ENCODE measurements at regions not wholly inside any gene's neighbourhood (a gene's known extent, or its start where the extent isn't known, plus 50 kb on each side); places are given as distances from the start of the nearest gene placed in this dataset.

DNA sequence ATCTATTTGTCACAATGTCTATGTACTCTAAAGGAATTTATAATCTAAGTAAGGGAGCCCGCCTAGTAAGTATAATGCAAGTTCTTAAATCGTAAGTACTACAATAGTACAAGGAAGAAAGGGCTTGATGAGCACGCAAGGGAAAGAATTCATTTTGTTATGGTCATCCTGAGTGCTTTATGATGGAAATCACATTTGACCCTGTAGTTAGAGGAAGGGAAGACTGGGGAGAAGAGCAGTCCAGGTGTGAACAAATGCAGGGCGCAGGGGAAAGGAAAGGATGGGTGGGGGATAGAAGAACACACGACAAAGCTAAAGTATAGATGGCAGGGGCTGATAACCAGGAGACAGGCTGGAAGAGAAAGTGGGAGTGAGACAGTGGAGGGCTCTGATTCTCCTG lies 88.2 kb upstream of the ARMC3 start (continued):
- TF ChIP-seq, protein P1, sequence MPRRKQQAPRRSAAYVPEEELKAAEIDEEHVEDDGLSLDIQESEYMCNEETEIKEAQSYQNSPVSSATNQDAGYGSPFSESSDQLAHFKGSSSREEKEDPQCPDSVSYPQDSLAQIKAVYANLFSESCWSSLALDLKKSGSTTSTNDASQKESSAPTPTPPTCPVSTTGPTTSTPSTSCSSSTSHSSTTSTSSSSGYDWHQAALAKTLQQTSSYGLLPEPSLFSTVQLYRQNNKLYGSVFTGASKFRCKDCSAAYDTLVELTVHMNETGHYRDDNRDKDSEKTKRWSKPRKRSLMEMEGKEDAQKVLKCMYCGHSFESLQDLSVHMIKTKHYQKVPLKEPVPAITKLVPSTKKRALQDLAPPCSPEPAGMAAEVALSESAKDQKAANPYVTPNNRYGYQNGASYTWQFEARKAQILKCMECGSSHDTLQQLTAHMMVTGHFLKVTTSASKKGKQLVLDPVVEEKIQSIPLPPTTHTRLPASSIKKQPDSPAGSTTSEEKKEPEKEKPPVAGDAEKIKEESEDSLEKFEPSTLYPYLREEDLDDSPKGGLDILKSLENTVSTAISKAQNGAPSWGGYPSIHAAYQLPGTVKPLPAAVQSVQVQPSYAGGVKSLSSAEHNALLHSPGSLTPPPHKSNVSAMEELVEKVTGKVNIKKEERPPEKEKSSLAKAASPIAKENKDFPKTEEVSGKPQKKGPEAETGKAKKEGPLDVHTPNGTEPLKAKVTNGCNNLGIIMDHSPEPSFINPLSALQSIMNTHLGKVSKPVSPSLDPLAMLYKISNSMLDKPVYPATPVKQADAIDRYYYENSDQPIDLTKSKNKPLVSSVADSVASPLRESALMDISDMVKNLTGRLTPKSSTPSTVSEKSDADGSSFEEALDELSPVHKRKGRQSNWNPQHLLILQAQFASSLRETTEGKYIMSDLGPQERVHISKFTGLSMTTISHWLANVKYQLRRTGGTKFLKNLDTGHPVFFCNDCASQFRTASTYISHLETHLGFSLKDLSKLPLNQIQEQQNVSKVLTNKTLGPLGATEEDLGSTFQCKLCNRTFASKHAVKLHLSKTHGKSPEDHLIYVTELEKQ (CRISPR knock-in tag; IDR thresholded peaks at IDR 0.05): no peak
- TF ChIP-seq TCF7 (IDR thresholded peaks at IDR 0.05; ENCODE audit: borderline replicate concordance) (no peak), SMARCE1 (IDR thresholded peaks at IDR 0.05) (no peak), SUPT5H (IDR thresholded peaks at IDR 0.05) (no peak), SRSF1 (IDR thresholded peaks at IDR 0.05; ENCODE audit: low read depth, low read length) (no peak), MAZ (CRISPR knock-in tag; conservative IDR thresholded peaks at IDR 0.05 in 1 of 2, IDR thresholded peaks at IDR 0.05 in 1 of 2) (no peak), ZEB2 (IDR thresholded peaks at IDR 0.05) (no peak), CHD1 (IDR thresholded peaks at IDR 0.05; ENCODE audit: low read length) (no peak), ZNF324 (CRISPR knock-in tag; IDR thresholded peaks at IDR 0.05) (no peak), FOXP1 (CRISPR knock-in tag; IDR thresholded peaks at IDR 0.05) (no peak)

DNA sequence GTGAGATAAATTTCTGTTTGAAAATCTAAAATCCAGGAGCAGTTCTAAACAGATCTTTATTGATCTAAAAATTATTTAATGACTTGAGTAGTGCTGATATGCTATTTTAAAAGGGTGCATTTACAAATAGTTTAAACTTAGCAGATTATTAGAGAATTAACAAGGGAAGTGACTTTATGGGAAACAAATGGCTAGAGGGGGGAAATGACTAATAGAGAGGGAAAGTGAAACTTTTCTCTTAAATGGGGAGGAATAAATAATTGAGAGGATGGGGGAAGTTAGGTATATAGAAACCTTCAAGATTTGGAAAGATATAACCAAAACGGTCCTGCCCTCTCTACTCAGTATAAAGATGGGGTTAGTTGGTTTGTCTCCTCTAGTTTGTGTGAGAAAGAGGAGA lies 90.1 kb upstream of the ARMC3 start:
- no peaks in the 10 kb centered on the region for H3K79me2 ChIP-seq (ENCODE audit: control insufficient read depth, insufficient read depth, low read length)
- H3K9me3 ChIP-seq (replicated peaks; ENCODE audit: control insufficient read depth, insufficient read depth, low read depth, low read length): no peaks in the 10 kb centered on the region
- H3K4me3 ChIP-seq: no peak overlapping the region
- no peaks in the 10 kb centered on the region for H3K36me3 ChIP-seq (ENCODE audit: control insufficient read depth, insufficient read depth, low read length)
- ATAC-seq (no peak), FAIRE-seq (no peak), DNase-seq (ENCODE audit: extremely low read depth in 1 of 4, low spot score in 3 of 4) (no peak)
- no peaks in the 10 kb centered on the region for H3K27me3 ChIP-seq (ENCODE audit: control insufficient read depth in 2 of 2, insufficient read depth in 2 of 2, low read length in 2 of 2)
- H4K20me1 ChIP-seq (replicated peaks; ENCODE audit: control insufficient read depth, insufficient read depth, low read length): no peaks in the 10 kb centered on the region
- no peak overlapping the region for H3K27ac ChIP-seq (ENCODE audit: extremely low read depth, low read depth, low read length)
- H3K9me1 ChIP-seq (ENCODE audit: control insufficient read depth, insufficient read depth, low read length): no peaks in the 10 kb centered on the region
- intact Hi-C loops (cut with micrococcal nuclease): no loop called here
- WGBS (ENCODE audit: insufficient coverage, low coverage, missing lambda C conversion rate): 25% methylated on average over 1 of the region's 1 CpG
- H2AFZ ChIP-seq (ENCODE audit: low read depth, low read length): no peak overlapping the region
- no peak overlapping the region for H3K4me2 ChIP-seq (ENCODE audit: insufficient read depth, low read length)
- no peaks in the 10 kb centered on the region for H3K4me1 ChIP-seq (replicated peaks in 1 of 2; ENCODE audit: control insufficient read depth in 2 of 2, insufficient read depth in 2 of 2, low read length in 2 of 2)
- H3K9ac ChIP-seq (ENCODE audit: insufficient read depth in 1 of 2, low read depth in 2 of 2, low read length in 2 of 2): no peak overlapping the region
- in situ Hi-C loops (cut with MboI): no loop called here
- POLR2A ChIA-PET: no interaction called here
- BruUV-seq (replicated peaks): no TSS peak
- CTCF ChIA-PET (ENCODE audit: low intra/inter-chr PET ratio): no interaction called here
- TF ChIP-seq RAD21 (CRISPR knock-in tag; conservative IDR thresholded peaks at IDR 0.05 in 1 of 2, IDR thresholded peaks at IDR 0.05 in 1 of 2): no peak
